ENCODE measurements at regions not wholly inside any gene's neighbourhood (a gene's known extent, or its start where the extent isn't known, plus 50 kb on each side); places are given as distances from the start of the nearest gene placed in this dataset.
"Not testable (repeated sequence)": the region's sequence is repeated elsewhere in the genome, so short reads cannot be mapped to it uniquely, and the experiment has no call there.

GRCh38 chr16:29294951-29295795 lies 111.3 kb downstream of the NPIPB11 start:
- DNase-seq (ENCODE audit: low read depth, low spot score); H3K4me3 ChIP-seq (ENCODE audit: low read depth, low read length); in situ Hi-C loops (cut with HindIII; ENCODE audit: low sequenced_read_pairs): not testable (repeated sequence)

- H3K4me3 ChIP-seq (ENCODE audit: low read depth, low read length); in situ Hi-C loops (cut with HindIII; ENCODE audit: low sequenced_read_pairs); DNase-seq (ENCODE audit: low read depth, low spot score): not testable (repeated sequence)
Observed at GRCh38 chr16:29294400-29294933, 112.0 kb downstream of the NPIPB11 start.

GRCh38 chr16:29293545-29293944 lies 113.0 kb downstream of the NPIPB11 start:
- H3K4me3 ChIP-seq (ENCODE audit: low read depth, low read length); DNase-seq (ENCODE audit: low read depth, low spot score); in situ Hi-C loops (cut with HindIII; ENCODE audit: low sequenced_read_pairs): not testable (repeated sequence)

GRCh38 chr16:29292952-29293471 lies 113.5 kb downstream of the NPIPB11 start:
- in situ Hi-C loops (cut with HindIII; ENCODE audit: low sequenced_read_pairs); DNase-seq (ENCODE audit: low read depth, low spot score); H3K4me3 ChIP-seq (ENCODE audit: low read depth, low read length): not testable (repeated sequence)

GRCh38 chr16:29291329-29292271 lies 114.9 kb downstream of the NPIPB11 start:
- in situ Hi-C loops (cut with HindIII; ENCODE audit: low sequenced_read_pairs) = not testable (repeated sequence)

GRCh38 chr16:29290631-29291247 lies 115.8 kb downstream of the NPIPB11 start:
- no peak overlapping the region for H3K4me3 ChIP-seq (ENCODE audit: low read depth, low read length)
- TF ChIP-seq CTCF (IDR thresholded peaks at IDR 0.05; ENCODE audit: low read depth, low read length) = no peak
- in situ Hi-C loops (cut with HindIII; ENCODE audit: low sequenced_read_pairs) = no loop called here
- peak; percentile 90 for DNase-seq (ENCODE audit: low read depth, low spot score)

More at GRCh38 chr16:29291329-29292271, 114.9 kb downstream of the NPIPB11 start:
- H3K4me3 ChIP-seq (ENCODE audit: low read depth, low read length); DNase-seq (ENCODE audit: low read depth, low spot score): not testable (repeated sequence)

GRCh38 chr16:29289516-29290239 lies 116.8 kb downstream of the NPIPB11 start:
- H3K4me3 ChIP-seq (ENCODE audit: low read depth, low read length); DNase-seq (ENCODE audit: low read depth, low spot score); in situ Hi-C loops (cut with HindIII; ENCODE audit: low sequenced_read_pairs): not testable (repeated sequence)

GRCh38 chr16:29288711-29289474 lies 117.6 kb downstream of the NPIPB11 start:
- peak; percentile 41 for DNase-seq (ENCODE audit: low read depth, low spot score)
- in situ Hi-C loops (cut with HindIII; ENCODE audit: low sequenced_read_pairs); H3K4me3 ChIP-seq (ENCODE audit: low read depth, low read length): not testable (repeated sequence)

- in situ Hi-C loops (cut with HindIII; ENCODE audit: low sequenced_read_pairs); H3K4me3 ChIP-seq (ENCODE audit: low read depth, low read length); DNase-seq (ENCODE audit: low read depth, low spot score): not testable (repeated sequence)
Observed at GRCh38 chr16:29287871-29288535, 118.5 kb downstream of the NPIPB11 start.

GRCh38 chr16:29287246-29287645 lies 119.3 kb downstream of the NPIPB11 start:
- DNase-seq (ENCODE audit: low read depth, low spot score); in situ Hi-C loops (cut with HindIII; ENCODE audit: low sequenced_read_pairs); H3K4me3 ChIP-seq (ENCODE audit: low read depth, low read length): not testable (repeated sequence)

GRCh38 chr16:29286796-29287195 lies 119.7 kb downstream of the NPIPB11 start:
- DNase-seq (ENCODE audit: low read depth, low spot score); in situ Hi-C loops (cut with HindIII; ENCODE audit: low sequenced_read_pairs); H3K4me3 ChIP-seq (ENCODE audit: low read depth, low read length): not testable (repeated sequence)

GRCh38 chr16:29286161-29286560 lies 120.3 kb downstream of the NPIPB11 start:
- DNase-seq (ENCODE audit: low read depth, low spot score); in situ Hi-C loops (cut with HindIII; ENCODE audit: low sequenced_read_pairs); H3K4me3 ChIP-seq (ENCODE audit: low read depth, low read length): not testable (repeated sequence)

GRCh38 chr16:29285151-29285885 lies 121.2 kb downstream of the NPIPB11 start:
- in situ Hi-C loops (cut with HindIII; ENCODE audit: low sequenced_read_pairs); H3K4me3 ChIP-seq (ENCODE audit: low read depth, low read length): not testable (repeated sequence)
- peak; percentile 39 for DNase-seq (ENCODE audit: low read depth, low spot score)
